Motor neuron (in vitro differentiated cells): ENCODE measurements at regions not wholly inside any gene's neighbourhood (a gene's known extent, or its start where the extent isn't known, plus 50 kb on each side); places are given as distances from the start of the nearest gene placed in this dataset.

Source experiments
- ATAC-seq, 8 experiments: fragments of 200-7000 bp; cut with Tn5 transposase; replicated peaks in 6 of 8; 2 replicates each; pipeline ENCODE4 v1.8.0; 2021; ENCODE audit warnings: mild to moderate bottlenecking in 8 of 8, moderate library complexity in 8 of 8
- H3K27ac ChIP-seq, 2 donors: fragments of 250-450 bp; sonication (Bioruptor Pico); 2 replicates each; pipeline ENCODE4 v1.9.0; 2021; ENCODE audit warnings: antibody characterized with exemption in 2 of 2, mild to moderate bottlenecking in 2 of 2, moderate library complexity in 1 of 2
- H3K4me1 ChIP-seq, 2 donors: fragments of 250-450 bp; sonication (Bioruptor Pico); replicated peaks in 1 of 2; 2 replicates each; pipeline ENCODE4 v1.6.1; 2021; ENCODE audit warnings: antibody characterized with exemption in 2 of 2, mild to moderate bottlenecking in 2 of 2, moderate library complexity in 1 of 2
- H3K4me3 ChIP-seq, 5 donors: fragments of 250-450 bp; sonication (Bioruptor Pico); 2 replicates each; pipeline ENCODE4 v1.9.0; 2021; ENCODE audit warnings: antibody characterized with exemption in 5 of 5, mild to moderate bottlenecking in 5 of 5, moderate library complexity in 4 of 5
- WGBS, 10 experiments: fragments of 450-650 bp; shearing (Covaris generic); methylation state at CpG; one replicate each; pipeline ENCODE4 v1.0.0; 2022; 5-methylcytosine and 5-hydroxymethylcytosine counted together
- in situ Hi-C, 9 experiments: fragments of 400-800 bp; cut with MboI; loops; one replicate each; pipeline ENCODE4 v1.15.0; 2021; ENCODE audit warnings: low sequenced_read_pairs in 9 of 9, low pct_unique_long_range_greater_than_20kb in 2 of 9; ENCODE audit not compliant: unreplicated experiment in 9 of 9

- Histone ChIP-seq H3K4me3 (no peak overlapping the region), H3K4me1 (peaks cover 23 to 40% of the 10 kb centered on the region in 2 donors), H3K27ac (no peak overlapping the region)
- no peak for ATAC-seq
- in situ Hi-C loops, result no loop called here
- WGBS, 10 experiments, result 58 to 90% (median 78%) methylated on average over 3 to 10 of the region's 12 CpGs; no CpG with 5 or more reads in 1 of the 10 experiments
Measured at GRCh38 chr21:39034590-39035536, 148.4 kb downstream of the PSMG1 start.

GRCh38 chr21:39033878-39034589, 149.2 kb downstream of the PSMG1 start:
- peak in 2 of 8 experiments; percentile 9 to 25 for ATAC-seq
- H3K4me1 ChIP-seq, result peaks cover 18 to 33% of the 10 kb centered on the region in 2 donors
- in situ Hi-C loops, result no loop called here
- H3K4me3 ChIP-seq, result no peak overlapping the region
- WGBS, 10 experiments, result 35 to 95% (median 80%) methylated on average over 1 to 18 of the region's 22 CpGs; no CpG with 5 or more reads in 1 of the 10 experiments
- H3K27ac ChIP-seq, result no peak overlapping the region

GRCh38 chr21:39029900-39030884, 153.1 kb downstream of the PSMG1 start:
- no peak for ATAC-seq
- Histone ChIP-seq H3K4me1 (peaks cover 10 to 16% of the 10 kb centered on the region in 2 donors), H3K4me3 (no peak overlapping the region), H3K27ac (no peak overlapping the region)
- in situ Hi-C loops, result no loop called here
- WGBS, 10 experiments, result 66 to 88% (median 79%) methylated on average over 2 to 13 of the region's 14 CpGs; no CpG with 5 or more reads in 1 of the 10 experiments

GRCh38 chr21:39029086-39029755, 154.0 kb downstream of the PSMG1 start:
- ATAC-seq, result peak in 1 of 8 experiments; percentile 42
- Histone ChIP-seq H3K4me3 (no peak overlapping the region), H3K27ac (no peak overlapping the region), H3K4me1 (peaks cover 6 to 12% of the 10 kb centered on the region in 2 donors)
- in situ Hi-C loops, result no loop called here
- 6 to 90% (median 77%) methylated on average over 2 to 6 of the region's 7 CpGs for WGBS, 10 experiments

GRCh38 chr21:39025198-39025597, 158.1 kb downstream of the PSMG1 start:
- no peak overlapping the region for H3K4me3 ChIP-seq
- peaks cover 8 to 10% of the 10 kb centered on the region in 2 donors for H3K4me1 ChIP-seq
- no peak for ATAC-seq
- H3K27ac ChIP-seq, result no peak overlapping the region
- in situ Hi-C loops, result no loop called here
- WGBS, 10 experiments, result 17 to 100% (median 91%) methylated on average over 1 to 4 of the region's 5 CpGs; no CpG with 5 or more reads in 2 of the 10 experiments

GRCh38 chr21:39024538-39024937, 158.7 kb downstream of the PSMG1 start:
- no peak overlapping the region for H3K27ac ChIP-seq
- H3K4me3 ChIP-seq, result no peak overlapping the region
- in situ Hi-C loops, result no loop called here
- no peak for ATAC-seq
- peaks cover 8 to 10% of the 10 kb centered on the region in 2 donors for H3K4me1 ChIP-seq
- WGBS, 10 experiments, result 71 to 100% (median 85%) methylated on average over 1 to 2 of the region's 2 CpGs

- in situ Hi-C loops, result no loop called here
- Histone ChIP-seq H3K4me3 (no peak overlapping the region), H3K4me1 (peaks cover 8 to 10% of the 10 kb centered on the region in 2 donors), H3K27ac (no peak overlapping the region)
- peak in 6 of 8 experiments; percentile 32 to 87 (median 73) for ATAC-seq
- WGBS, 10 experiments, result 48 to 95% (median 65%) methylated on average over 3 to 15 of the region's 28 CpGs; no CpG with 5 or more reads in 3 of the 10 experiments
Measured at GRCh38 chr21:39022863-39023693, 160.2 kb downstream of the PSMG1 start.

- in situ Hi-C loops, result no loop called here
- 70 to 100% (median 90%) methylated on average over 1 to 4 of the region's 6 CpGs; no CpG with 5 or more reads in 5 of the 10 experiments for WGBS, 10 experiments
- Histone ChIP-seq H3K27ac (no peak overlapping the region), H3K4me1 (peaks cover 8 to 10% of the 10 kb centered on the region in 2 donors), H3K4me3 (no peak overlapping the region)
- peak in 2 of 8 experiments; percentile 7 to 14 for ATAC-seq
Measured at GRCh38 chr21:39022466-39022862, 160.8 kb downstream of the PSMG1 start.

- no peak overlapping the region for H3K4me3 ChIP-seq
- H3K4me1 ChIP-seq, result peaks cover 8 to 10% of the 10 kb centered on the region in 2 donors
- WGBS, 10 experiments, result 90 to 100% methylated on average over 1 to 2 of the region's 14 CpGs; no CpG with 5 or more reads in 8 of the 10 experiments
- in situ Hi-C loops, result no loop called here
- H3K27ac ChIP-seq, result no peak overlapping the region
- no peak for ATAC-seq
Measured at GRCh38 chr21:39022035-39022434, 161.2 kb downstream of the PSMG1 start.

GRCh38 chr21:39021478-39021832, 161.8 kb downstream of the PSMG1 start:
- ATAC-seq, result no peak
- WGBS, 10 experiments, result 78 to 100% (median 100%) methylated on average over 1 of the region's 7 CpGs; no CpG with 5 or more reads in 7 of the 10 experiments
- Histone ChIP-seq H3K4me1 (peaks cover 8 to 10% of the 10 kb centered on the region in 2 donors), H3K27ac (no peak overlapping the region), H3K4me3 (no peak overlapping the region)
- in situ Hi-C loops, result no loop called here

- no peak overlapping the region for H3K4me3 ChIP-seq
- 38 to 75% (median 51%) methylated on average over 3 to 7 of the region's 17 CpGs; no CpG with 5 or more reads in 5 of the 10 experiments for WGBS, 10 experiments
- in situ Hi-C loops, result no loop called here
- peaks cover 8 to 10% of the 10 kb centered on the region in 2 donors for H3K4me1 ChIP-seq
- no peak overlapping the region for H3K27ac ChIP-seq
- peak in 2 of 8 experiments; percentile 48 for ATAC-seq
Measured at GRCh38 chr21:39020751-39021477, 162.3 kb downstream of the PSMG1 start.
